DND-41 (cell line): ENCODE measurements at regions not wholly inside any gene's neighbourhood (a gene's known extent, or its start where the extent isn't known, plus 50 kb on each side); places are given as distances from the start of the nearest gene placed in this dataset.

Experiments
- EZH2 ChIP-seq: IDR thresholded peaks from 3 replicates; pipeline ENCODE4 v1.6.1; 2012; ENCODE audit warnings: borderline replicate concordance, low read depth, mild to moderate bottlenecking, moderate library complexity, low read length, inconsistent platforms; ENCODE audit not compliant: severe bottlenecking
- TF ChIP-seq, protein P1 (sequence below): IDR thresholded peaks from 2 replicates; pipeline ENCODE4 v1.5.1; 2012; ENCODE audit warnings: borderline replicate concordance, low read length, moderate library complexity, mild to moderate bottlenecking; ENCODE audit not compliant: poor library complexity, severe bottlenecking; ENCODE audit errors: extremely low read depth

DNA sequence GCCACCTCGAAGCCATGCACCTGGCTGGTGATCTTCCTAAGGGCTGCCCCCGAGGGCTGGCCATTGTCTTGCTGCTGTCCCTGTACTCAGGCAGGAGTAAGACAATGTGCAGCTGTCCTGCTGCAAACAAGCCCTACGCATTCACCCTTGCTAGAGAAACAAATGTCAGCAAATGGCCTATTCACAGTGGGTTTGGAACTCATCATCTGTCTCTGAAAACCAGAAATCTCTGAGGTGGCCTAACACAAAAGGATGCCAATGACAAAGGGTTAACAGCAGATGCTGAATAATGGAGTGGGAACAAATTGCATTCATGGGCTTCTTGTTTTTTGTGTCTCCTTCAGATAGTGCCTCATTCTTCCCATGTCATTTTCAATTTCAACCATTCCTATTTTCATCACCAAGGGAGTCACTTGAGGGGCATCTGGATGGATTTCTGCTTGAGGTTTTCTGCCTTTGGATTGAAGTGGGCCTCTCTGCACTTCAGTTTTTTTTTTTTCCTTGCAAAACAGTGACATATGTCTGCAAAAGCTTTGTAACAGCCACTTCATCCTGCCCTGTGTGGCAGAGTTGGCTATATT, 261.6 kb upstream of the VLDLR start:
- TF ChIP-seq, protein P1, sequence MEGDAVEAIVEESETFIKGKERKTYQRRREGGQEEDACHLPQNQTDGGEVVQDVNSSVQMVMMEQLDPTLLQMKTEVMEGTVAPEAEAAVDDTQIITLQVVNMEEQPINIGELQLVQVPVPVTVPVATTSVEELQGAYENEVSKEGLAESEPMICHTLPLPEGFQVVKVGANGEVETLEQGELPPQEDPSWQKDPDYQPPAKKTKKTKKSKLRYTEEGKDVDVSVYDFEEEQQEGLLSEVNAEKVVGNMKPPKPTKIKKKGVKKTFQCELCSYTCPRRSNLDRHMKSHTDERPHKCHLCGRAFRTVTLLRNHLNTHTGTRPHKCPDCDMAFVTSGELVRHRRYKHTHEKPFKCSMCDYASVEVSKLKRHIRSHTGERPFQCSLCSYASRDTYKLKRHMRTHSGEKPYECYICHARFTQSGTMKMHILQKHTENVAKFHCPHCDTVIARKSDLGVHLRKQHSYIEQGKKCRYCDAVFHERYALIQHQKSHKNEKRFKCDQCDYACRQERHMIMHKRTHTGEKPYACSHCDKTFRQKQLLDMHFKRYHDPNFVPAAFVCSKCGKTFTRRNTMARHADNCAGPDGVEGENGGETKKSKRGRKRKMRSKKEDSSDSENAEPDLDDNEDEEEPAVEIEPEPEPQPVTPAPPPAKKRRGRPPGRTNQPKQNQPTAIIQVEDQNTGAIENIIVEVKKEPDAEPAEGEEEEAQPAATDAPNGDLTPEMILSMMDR, result no peak
- TF ChIP-seq EZH2, result no peak
